Tibial artery (tissue), 4 donors: ENCODE measurements at regions not wholly inside any gene's neighbourhood (a gene's known extent, or its start where the extent isn't known, plus 50 kb on each side); places are given as distances from the start of the nearest gene placed in this dataset.

Experiments
- DNase-seq, 2 donors: peaks; one replicate each; pipeline ENCODE4 v3.0.0-alpha.2; 2019
- H3K27ac ChIP-seq, 2 donors: fragments of 200-600 bp; sonication (generic) in 1 of 2; 1 replicate in 1 of 2; 2 replicates in 1 of 2; pipeline ENCODE4 v1.5.1; 2018 to 2019; ENCODE audit warnings: mild to moderate bottlenecking in 1 of 2
- H3K27me3 ChIP-seq, 2 donors: fragments of 200-600 bp; sonication (generic) in 1 of 2; one replicate each; pipeline versions ENCODE4 v1.5.1 to v1.6.0; 2016 to 2019
- H3K36me3 ChIP-seq, 3 donors: fragments of 200-600 bp; sonication (generic) in 2 of 3; one replicate each; pipeline ENCODE4 v1.5.1; 2016 to 2019; ENCODE audit warnings: mild to moderate bottlenecking in 2 of 3
- H3K4me1 ChIP-seq, 4 donors: fragments of 200-600 bp; sonication (generic) in 2 of 4; 1 replicate in 3 of 4; 2 replicates in 1 of 4; pipeline ENCODE4 v1.5.1; 2016 to 2019
- H3K4me3 ChIP-seq, 2 donors: fragments of 200-600 bp; sonication (generic) in 1 of 2; 1 replicate in 1 of 2; 2 replicates in 1 of 2; pipeline ENCODE4 v1.5.1; 2018 to 2019; ENCODE audit warnings: mild to moderate bottlenecking in 2 of 2
- H3K9me3 ChIP-seq, 3 donors: fragments of 200-600 bp; sonication (generic) in 1 of 3; one replicate each; pipeline ENCODE4 v1.5.1; 2016 to 2019
- intact Hi-C: fragments of 100-400 bp; cut with DNase I; formaldehyde crosslinking; loops from one replicate; pipeline ENCODE4 v1.15.0; 2023; ENCODE audit warnings: low total_unique reads
- TF ChIP-seq, protein P1 (sequence below), 2 experiments: fragments of 200-600 bp in 1 of 2; fragments of 450-650 bp in 1 of 2; IDR thresholded peaks; one replicate each; pipeline ENCODE4 v1.5.1; 2017 to 2019; ENCODE audit warnings: antibody characterized with exemption in 2 of 2, mild to moderate bottlenecking in 1 of 2, moderate library complexity in 1 of 2

DNA sequence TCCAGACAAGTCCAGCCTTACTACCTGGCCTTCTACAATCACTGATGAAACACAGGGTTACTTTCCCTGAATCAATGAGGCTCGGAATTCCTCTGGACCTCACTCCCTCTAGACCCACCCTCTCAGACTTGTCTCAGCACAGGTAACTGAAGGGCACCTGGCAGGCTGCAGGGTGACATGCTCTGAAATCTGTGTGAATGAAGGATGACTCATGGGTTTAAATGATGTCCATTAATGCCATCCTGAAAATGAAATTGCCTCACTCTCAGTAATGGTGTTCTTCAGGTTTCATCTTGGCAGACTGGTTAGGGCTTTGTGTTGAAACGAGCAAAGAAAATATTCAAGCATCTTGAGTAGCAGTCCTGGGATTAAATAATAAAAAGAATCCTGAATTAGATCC, 134.4 kb downstream of the MAF start:
- DNase-seq: no peak
- no peaks in the 10 kb centered on the region for H3K9me3 ChIP-seq
- no peak overlapping the region for H3K27ac ChIP-seq
- intact Hi-C loops: no loop called here
- H3K4me1 ChIP-seq: no peaks in the 10 kb centered on the region
- no peak overlapping the region for H3K4me3 ChIP-seq
- TF ChIP-seq, protein P1, sequence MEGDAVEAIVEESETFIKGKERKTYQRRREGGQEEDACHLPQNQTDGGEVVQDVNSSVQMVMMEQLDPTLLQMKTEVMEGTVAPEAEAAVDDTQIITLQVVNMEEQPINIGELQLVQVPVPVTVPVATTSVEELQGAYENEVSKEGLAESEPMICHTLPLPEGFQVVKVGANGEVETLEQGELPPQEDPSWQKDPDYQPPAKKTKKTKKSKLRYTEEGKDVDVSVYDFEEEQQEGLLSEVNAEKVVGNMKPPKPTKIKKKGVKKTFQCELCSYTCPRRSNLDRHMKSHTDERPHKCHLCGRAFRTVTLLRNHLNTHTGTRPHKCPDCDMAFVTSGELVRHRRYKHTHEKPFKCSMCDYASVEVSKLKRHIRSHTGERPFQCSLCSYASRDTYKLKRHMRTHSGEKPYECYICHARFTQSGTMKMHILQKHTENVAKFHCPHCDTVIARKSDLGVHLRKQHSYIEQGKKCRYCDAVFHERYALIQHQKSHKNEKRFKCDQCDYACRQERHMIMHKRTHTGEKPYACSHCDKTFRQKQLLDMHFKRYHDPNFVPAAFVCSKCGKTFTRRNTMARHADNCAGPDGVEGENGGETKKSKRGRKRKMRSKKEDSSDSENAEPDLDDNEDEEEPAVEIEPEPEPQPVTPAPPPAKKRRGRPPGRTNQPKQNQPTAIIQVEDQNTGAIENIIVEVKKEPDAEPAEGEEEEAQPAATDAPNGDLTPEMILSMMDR (IDR thresholded peaks at IDR 0.05): no peak
- H3K36me3 ChIP-seq: no peaks in the 10 kb centered on the region
- H3K27me3 ChIP-seq: no peaks in the 10 kb centered on the region

DNA sequence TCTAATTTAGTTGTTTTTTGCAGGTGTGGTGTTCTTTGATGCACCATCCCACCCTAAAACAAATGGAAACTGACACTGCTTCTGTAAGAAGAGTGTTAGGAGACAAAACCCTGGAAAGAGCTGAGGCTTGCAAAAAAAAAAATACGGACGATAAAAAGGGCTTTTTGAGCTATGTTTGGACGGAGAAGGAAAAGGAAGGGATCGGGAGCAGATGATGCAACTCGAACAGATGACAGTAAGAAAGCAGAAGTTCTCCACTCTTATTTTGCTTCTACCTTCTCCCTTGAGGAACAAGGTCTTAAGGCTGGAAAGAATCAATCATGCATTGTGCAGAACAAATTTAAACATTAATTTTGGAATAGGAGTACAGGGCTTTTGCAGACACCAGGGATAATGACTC, 136.7 kb downstream of the MAF start:
- no peak overlapping the region for H3K4me3 ChIP-seq

DNA sequence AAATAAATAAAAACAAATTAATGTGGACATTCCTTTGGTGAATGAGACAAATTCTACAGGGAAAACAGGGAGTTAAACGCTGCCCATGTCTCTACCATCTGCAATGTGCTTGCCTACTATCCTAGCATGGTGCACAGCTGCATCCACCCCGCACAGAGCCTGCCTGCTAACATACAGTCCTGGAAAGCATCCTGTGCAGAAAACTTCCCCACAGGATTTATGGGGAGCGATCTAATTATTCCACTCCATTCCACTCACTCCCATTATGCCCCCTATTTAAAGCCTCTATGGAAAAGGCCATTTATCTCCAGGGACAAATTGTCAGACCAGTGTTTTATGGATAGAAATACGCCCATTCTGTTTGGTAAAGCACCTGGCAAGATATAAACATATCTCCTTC, 144.5 kb downstream of the MAF start:
- no peak overlapping the region for H3K27ac ChIP-seq
- intact Hi-C loops: no loop called here
- H3K27me3 ChIP-seq: peaks cover 0 to 6% of the 10 kb centered on the region in 2 donors
- TF ChIP-seq, protein P1 (IDR thresholded peaks at IDR 0.05): no peak
- H3K9me3 ChIP-seq: no peaks in the 10 kb centered on the region
- no peak for DNase-seq
- no peaks in the 10 kb centered on the region for H3K36me3 ChIP-seq
- no peaks in the 10 kb centered on the region for H3K4me1 ChIP-seq
- no peak overlapping the region for H3K4me3 ChIP-seq

More for the DNA sequence above, 136.7 kb downstream of the MAF start:
- H3K27me3 ChIP-seq: no peaks in the 10 kb centered on the region
- no peaks in the 10 kb centered on the region for H3K36me3 ChIP-seq
- no peaks in the 10 kb centered on the region for H3K9me3 ChIP-seq
- no peaks in the 10 kb centered on the region for H3K4me1 ChIP-seq
- no peak for DNase-seq
- intact Hi-C loops: no loop called here
- TF ChIP-seq, protein P1 (IDR thresholded peaks at IDR 0.05): no peak
- no peak overlapping the region for H3K27ac ChIP-seq

DNA sequence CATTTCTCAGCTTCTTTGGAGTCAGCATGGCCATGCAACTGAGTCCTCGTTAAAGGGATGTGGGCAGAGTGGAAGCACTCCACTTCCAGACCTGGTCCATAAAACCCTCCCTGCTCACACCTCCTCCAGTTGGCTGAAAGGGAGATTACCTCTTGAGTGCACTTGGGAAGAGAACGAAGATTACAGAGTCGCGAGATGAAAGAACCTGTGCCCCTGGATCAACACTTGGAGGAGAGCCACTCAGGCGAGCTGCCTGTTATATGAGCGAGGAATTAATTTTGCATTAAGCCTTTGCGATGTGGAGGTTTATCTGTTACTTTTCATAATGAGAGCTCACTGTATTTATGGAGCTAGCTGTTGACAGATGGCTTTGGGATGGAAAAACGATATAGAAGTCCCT, 147.9 kb downstream of the MAF start:
- Histone ChIP-seq H3K4me3 (no peak overlapping the region), H3K27me3 (peaks cover 0 to 6% of the 10 kb centered on the region in 2 donors), H3K9me3 (no peaks in the 10 kb centered on the region), H3K27ac (no peak overlapping the region), H3K36me3 (no peaks in the 10 kb centered on the region), H3K4me1 (no peaks in the 10 kb centered on the region)
- intact Hi-C loops: no loop called here
- DNase-seq: no peak
- TF ChIP-seq, protein P1 (IDR thresholded peaks at IDR 0.05): no peak

DNA sequence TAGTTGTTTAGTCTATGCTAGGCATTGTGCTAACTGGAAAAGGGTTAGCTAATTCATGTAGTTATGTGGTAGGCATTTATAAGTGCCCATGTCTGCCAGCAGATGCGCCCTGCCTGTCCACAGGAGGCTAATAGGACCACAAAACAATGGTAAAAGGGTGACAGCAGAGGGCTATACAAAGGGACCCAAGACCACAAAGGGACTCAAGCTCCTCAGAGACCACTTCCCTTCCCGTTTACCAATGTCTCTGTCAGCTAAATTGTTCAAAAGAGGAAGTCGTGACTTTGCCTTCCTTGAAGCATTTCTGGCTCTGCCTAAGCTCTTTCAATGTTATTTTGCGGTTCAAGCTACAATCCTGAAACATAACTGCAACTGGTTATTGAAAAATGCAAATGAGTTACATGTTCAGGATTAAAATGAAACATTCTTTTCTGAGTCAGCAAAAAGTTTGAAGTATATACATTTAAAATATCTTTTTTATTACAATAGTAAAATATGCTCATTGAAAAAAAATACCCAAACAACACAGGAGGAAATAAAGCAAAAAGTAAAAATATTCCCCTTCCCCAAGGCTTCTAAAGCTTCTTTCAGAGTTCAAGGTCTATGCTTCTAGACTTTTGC, 149.2 kb downstream of the MAF start:
- Histone ChIP-seq H3K4me3 (no peak overlapping the region), H3K36me3 (no peaks in the 10 kb centered on the region), H3K27me3 (peaks cover 0 to 6% of the 10 kb centered on the region in 2 donors), H3K9me3 (no peaks in the 10 kb centered on the region), H3K27ac (no peak overlapping the region), H3K4me1 (no peaks in the 10 kb centered on the region)
- intact Hi-C loops: no loop called here
- no peak for DNase-seq
- TF ChIP-seq, protein P1 (IDR thresholded peaks at IDR 0.05): no peak

DNA sequence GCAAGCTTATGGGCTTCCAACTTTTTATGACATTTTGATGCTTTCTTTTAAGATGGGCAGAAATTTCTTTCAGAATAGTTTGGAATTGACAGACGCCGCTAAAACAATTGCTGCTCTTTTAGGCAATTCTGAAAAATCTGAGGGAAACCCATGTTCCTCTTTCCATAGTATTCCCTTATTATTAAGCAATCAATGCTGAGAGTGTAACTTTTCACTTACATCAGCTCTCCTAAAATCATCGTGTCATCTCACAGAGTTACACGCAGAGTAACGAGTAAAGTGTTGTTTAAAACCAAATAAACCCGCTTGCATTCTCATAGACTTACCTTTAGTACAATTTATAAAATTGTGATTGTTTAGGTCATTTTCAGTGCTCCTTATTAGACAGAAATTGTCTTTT, 150.6 kb downstream of the MAF start:
- Histone ChIP-seq H3K4me1 (no peaks in the 10 kb centered on the region), H3K4me3 (no peak overlapping the region), H3K27me3 (peaks cover 0 to 2% of the 10 kb centered on the region in 2 donors), H3K36me3 (no peaks in the 10 kb centered on the region), H3K9me3 (no peaks in the 10 kb centered on the region), H3K27ac (no peak overlapping the region)
- TF ChIP-seq, protein P1 (IDR thresholded peaks at IDR 0.05): no peak
- no peak for DNase-seq
- intact Hi-C loops: no loop called here
